Smooth muscle cell (in vitro differentiated cells): ENCODE measurements at regions not wholly inside any gene's neighbourhood (a gene's known extent, or its start where the extent isn't known, plus 50 kb on each side); places are given as distances from the start of the nearest gene placed in this dataset.

Source experiments
- DNase-seq: peaks from one replicate; lab custom pipeline; 2025; ENCODE audit not compliant: unreplicated experiment; lab: John Stamatoyannopoulos, UW
- H2AFZ ChIP-seq: fragments of 200-600 bp; sonication (generic); 2 replicates; pipeline ENCODE4 v1.6.0; 2016; ENCODE audit warnings: antibody characterized with exemption, low read depth, mild to moderate bottlenecking
- H3F3A ChIP-seq: fragments of 200-600 bp; sonication (generic); 2 replicates; pipeline ENCODE4 v1.6.0; 2017; ENCODE audit warnings: antibody characterized with exemption, low read depth
- H3K27ac ChIP-seq: fragments of 200-600 bp; sonication (generic); 2 replicates; pipeline ENCODE4 v1.5.1; 2016; ENCODE audit warnings: low read depth, mild to moderate bottlenecking
- H3K27me3 ChIP-seq: fragments of 200-600 bp; sonication (generic); 2 replicates; pipeline ENCODE4 v1.6.1; 2016; ENCODE audit warnings: low read depth, mild to moderate bottlenecking
- H3K36me3 ChIP-seq: fragments of 200-600 bp; sonication (generic); 2 replicates; pipeline ENCODE4 v1.5.1; 2016; ENCODE audit warnings: low read depth
- H3K4me1 ChIP-seq: fragments of 200-600 bp; sonication (generic); 2 replicates; pipeline ENCODE4 v1.5.1; 2016; ENCODE audit warnings: low read depth
- H3K4me2 ChIP-seq: fragments of 200-600 bp; sonication (generic); 2 replicates; pipeline ENCODE4 v1.6.0; 2016; ENCODE audit warnings: mild to moderate bottlenecking
- H3K4me3 ChIP-seq: fragments of 200-600 bp; sonication (generic); 2 replicates; pipeline ENCODE4 v1.5.1; 2016; ENCODE audit warnings: mild to moderate bottlenecking
- H3K79me2 ChIP-seq: fragments of 200-600 bp; sonication (generic); 2 replicates; pipeline ENCODE4 v1.6.0; 2016; ENCODE audit warnings: low read depth, mild to moderate bottlenecking
- H3K9ac ChIP-seq: fragments of 200-600 bp; sonication (generic); 2 replicates; pipeline ENCODE4 v1.6.0; 2016; ENCODE audit warnings: low read depth
- H3K9me3 ChIP-seq: fragments of 200-600 bp; sonication (generic); replicated peaks from 2 replicates; pipeline ENCODE4 v1.5.1; 2016; ENCODE audit warnings: low read depth
- H4K20me1 ChIP-seq: fragments of 200-600 bp; sonication (generic); 2 replicates; pipeline ENCODE4 v1.6.0; 2016; ENCODE audit warnings: low read depth
- WGBS: methylation state at CpG from one replicate; pipeline ENCODE4 v1.1.7; 2016; ENCODE audit warnings: low lambda C conversion rate; 5-methylcytosine and 5-hydroxymethylcytosine counted together
- TF ChIP-seq, protein P1 (sequence below): fragments of 200-600 bp; sonication (generic); IDR thresholded peaks from 2 replicates; pipeline ENCODE4 v1.5.1; 2017; ENCODE audit warnings: borderline replicate concordance, mild to moderate bottlenecking, antibody characterized with exemption; ENCODE audit not compliant: insufficient read depth, poor library complexity, severe bottlenecking

DNA sequence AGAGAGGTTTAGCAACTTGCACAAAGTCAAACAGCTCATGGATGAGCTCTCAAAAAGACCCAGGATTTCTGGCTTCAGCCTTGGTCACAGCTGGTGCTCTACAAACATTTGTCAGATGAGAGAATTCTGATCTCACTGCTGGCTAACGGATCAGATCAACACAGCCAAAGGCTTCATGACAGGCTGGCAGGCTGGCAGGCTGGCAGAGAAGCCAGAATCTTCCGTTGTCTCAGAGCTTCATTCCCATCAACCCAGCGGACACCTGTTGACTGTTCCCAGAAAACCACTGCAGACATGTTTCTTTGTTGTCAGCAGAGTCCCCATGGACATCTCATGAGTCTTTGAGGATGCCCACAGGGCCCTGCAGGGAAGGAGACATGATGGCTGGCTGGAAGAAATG lies 303.8 kb upstream of the ASIC2 start:
- H3K36me3 ChIP-seq: no peaks in the 10 kb centered on the region
- WGBS: 91% methylated on average over 3 of the region's 3 CpGs

DNA sequence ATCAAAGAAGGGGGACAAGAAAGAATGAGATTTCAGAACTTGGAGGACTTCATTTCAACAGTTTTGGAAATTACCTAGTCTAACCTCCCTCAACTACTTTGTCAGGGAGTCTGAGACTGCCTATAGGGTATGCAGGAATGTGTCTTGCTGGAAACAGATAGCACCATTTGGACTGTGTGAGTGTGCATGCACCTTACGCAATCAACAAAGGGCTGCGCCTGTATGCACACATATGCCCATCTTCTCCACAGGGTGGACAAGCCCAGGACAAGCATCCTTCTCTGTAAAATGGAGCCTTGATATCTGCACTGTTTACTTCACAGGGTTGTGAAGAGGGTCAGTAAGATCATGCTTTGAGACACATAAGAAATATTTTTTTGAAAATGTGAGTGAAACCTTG lies 305.7 kb upstream of the ASIC2 start:
- no peaks in the 10 kb centered on the region for H3K79me2 ChIP-seq
- 91% methylated on average over 2 of the region's 2 CpGs for WGBS
- H2AFZ ChIP-seq: no peak overlapping the region
- H3K4me2 ChIP-seq: no peak overlapping the region
- H3K9ac ChIP-seq: no peak overlapping the region
- no peaks in the 10 kb centered on the region for H4K20me1 ChIP-seq
- peaks cover 6% of the 10 kb centered on the region for H3K4me1 ChIP-seq
- H3K36me3 ChIP-seq: no peaks in the 10 kb centered on the region
- H3F3A ChIP-seq: no peaks in the 10 kb centered on the region
- TF ChIP-seq, protein P1, sequence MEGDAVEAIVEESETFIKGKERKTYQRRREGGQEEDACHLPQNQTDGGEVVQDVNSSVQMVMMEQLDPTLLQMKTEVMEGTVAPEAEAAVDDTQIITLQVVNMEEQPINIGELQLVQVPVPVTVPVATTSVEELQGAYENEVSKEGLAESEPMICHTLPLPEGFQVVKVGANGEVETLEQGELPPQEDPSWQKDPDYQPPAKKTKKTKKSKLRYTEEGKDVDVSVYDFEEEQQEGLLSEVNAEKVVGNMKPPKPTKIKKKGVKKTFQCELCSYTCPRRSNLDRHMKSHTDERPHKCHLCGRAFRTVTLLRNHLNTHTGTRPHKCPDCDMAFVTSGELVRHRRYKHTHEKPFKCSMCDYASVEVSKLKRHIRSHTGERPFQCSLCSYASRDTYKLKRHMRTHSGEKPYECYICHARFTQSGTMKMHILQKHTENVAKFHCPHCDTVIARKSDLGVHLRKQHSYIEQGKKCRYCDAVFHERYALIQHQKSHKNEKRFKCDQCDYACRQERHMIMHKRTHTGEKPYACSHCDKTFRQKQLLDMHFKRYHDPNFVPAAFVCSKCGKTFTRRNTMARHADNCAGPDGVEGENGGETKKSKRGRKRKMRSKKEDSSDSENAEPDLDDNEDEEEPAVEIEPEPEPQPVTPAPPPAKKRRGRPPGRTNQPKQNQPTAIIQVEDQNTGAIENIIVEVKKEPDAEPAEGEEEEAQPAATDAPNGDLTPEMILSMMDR: no peak
- no peaks in the 10 kb centered on the region for H3K9me3 ChIP-seq
- no peak overlapping the region for H3K27ac ChIP-seq
- H3K4me3 ChIP-seq: no peak overlapping the region
- H3K27me3 ChIP-seq: no peaks in the 10 kb centered on the region
- no peak for DNase-seq

More for the DNA sequence above, 303.8 kb upstream of the ASIC2 start:
- Histone ChIP-seq H3K79me2 (no peaks in the 10 kb centered on the region), H3K4me2 (no peak overlapping the region), H3K27me3 (no peaks in the 10 kb centered on the region), H3K4me3 (no peak overlapping the region), H3F3A (no peaks in the 10 kb centered on the region), H3K27ac (no peak overlapping the region), H4K20me1 (no peaks in the 10 kb centered on the region), H3K9me3 (no peaks in the 10 kb centered on the region), H3K9ac (no peak overlapping the region), H2AFZ (no peak overlapping the region), H3K4me1 (peaks cover 6% of the 10 kb centered on the region)
- DNase-seq: no peak
- TF ChIP-seq, protein P1: no peak

DNA sequence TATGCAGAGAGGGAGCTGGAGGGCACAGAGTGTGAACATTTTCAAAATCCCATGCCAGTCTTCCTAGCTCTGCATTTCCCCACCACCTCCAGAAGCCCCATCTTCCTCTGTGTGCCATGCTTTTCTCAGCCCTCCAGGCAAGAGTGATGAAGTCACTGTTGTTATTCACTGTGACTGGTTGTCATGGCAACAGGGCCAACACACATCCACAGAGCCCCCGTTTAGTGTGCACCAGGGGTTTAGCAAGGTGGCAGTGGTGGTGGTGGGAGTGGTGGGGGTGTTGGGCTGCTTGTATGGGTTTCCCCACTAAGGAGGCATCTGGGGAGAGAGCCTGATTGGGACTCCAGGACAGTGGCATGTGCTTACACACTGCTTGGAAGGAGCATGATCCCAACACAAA lies 309.9 kb upstream of the ASIC2 start:
- no peak overlapping the region for H3K4me3 ChIP-seq
- no peak for DNase-seq
- no peaks in the 10 kb centered on the region for H3F3A ChIP-seq
- H3K4me1 ChIP-seq: no peaks in the 10 kb centered on the region
- H3K79me2 ChIP-seq: no peaks in the 10 kb centered on the region
- H3K9ac ChIP-seq: no peak overlapping the region
- H3K36me3 ChIP-seq: no peaks in the 10 kb centered on the region
- H3K27ac ChIP-seq: no peak overlapping the region
- WGBS: 24% methylated on average over 1 of the region's 1 CpG
- H3K27me3 ChIP-seq: peaks cover 21% of the 10 kb centered on the region
- H3K4me2 ChIP-seq: no peak overlapping the region
- TF ChIP-seq, protein P1: no peak
- H4K20me1 ChIP-seq: no peaks in the 10 kb centered on the region
- no peak overlapping the region for H2AFZ ChIP-seq
- no peaks in the 10 kb centered on the region for H3K9me3 ChIP-seq

DNA sequence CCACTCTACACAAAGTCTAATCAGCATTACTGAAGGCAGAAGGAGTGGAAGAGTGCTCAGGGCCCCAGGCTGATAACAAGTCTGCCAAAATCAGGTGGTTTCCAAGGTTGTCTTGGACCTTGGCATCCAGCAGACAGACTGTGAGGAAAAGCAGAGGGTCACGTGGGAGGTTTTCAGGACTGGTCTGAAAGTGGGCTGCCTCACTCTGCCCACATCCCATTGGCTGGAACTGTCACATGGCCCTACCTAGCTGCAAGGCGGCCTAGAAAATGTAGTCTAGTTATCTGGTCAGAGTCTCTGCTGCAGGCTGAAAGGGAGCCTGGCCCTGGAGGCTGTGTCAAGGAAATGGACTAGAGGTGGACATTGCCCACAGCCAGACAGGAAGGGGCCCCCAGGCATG lies 310.7 kb upstream of the ASIC2 start:
- TF ChIP-seq, protein P1: no peak
- no peaks in the 10 kb centered on the region for H3K9me3 ChIP-seq
- DNase-seq: no peak
- no peak overlapping the region for H2AFZ ChIP-seq
- no peaks in the 10 kb centered on the region for H3K79me2 ChIP-seq
- no peaks in the 10 kb centered on the region for H3K4me1 ChIP-seq
- no peak overlapping the region for H3K4me2 ChIP-seq
- no peaks in the 10 kb centered on the region for H3K36me3 ChIP-seq
- 61% methylated on average over 2 of the region's 2 CpGs for WGBS
- H3F3A ChIP-seq: no peaks in the 10 kb centered on the region
- no peak overlapping the region for H3K9ac ChIP-seq
- no peak overlapping the region for H3K4me3 ChIP-seq
- no peak overlapping the region for H3K27ac ChIP-seq
- H3K27me3 ChIP-seq: peaks cover 23% of the 10 kb centered on the region
- H4K20me1 ChIP-seq: no peaks in the 10 kb centered on the region
